Activated CD8-positive, alpha-beta memory T cell treated with anti-CD3 and anti-CD28 coated beads, Interleukin-2, amount 10 ng/mL, durations not matched to agents 7 days and 5 days (primary cell): ENCODE measurements at regions not wholly inside any gene's neighbourhood (a gene's known extent, or its start where the extent isn't known, plus 50 kb on each side); places are given as distances from the start of the nearest gene placed in this dataset.

Source experiments
- ATAC-seq: fragments of 150-1000 bp; cut with Tn5 transposase; one replicate; pipeline ENCODE4 v1.10.0; 2021; ENCODE audit warnings: moderate library complexity
- CTCF ChIA-PET: fragments of 350-600 bp; sonication (Branson Sonifier 250); formaldehyde crosslinking; loops from one replicate; lab custom pipeline; 2021; ENCODE audit warnings: antibody characterized with exemption; lab: Charles Lee
- DNase-seq: peaks from one replicate; pipeline ENCODE4 v3.0.0-alpha.2; 2020
- H3K27ac Mint-ChIP-seq: one replicate; pipeline ENCODE4 v1.8.0; 2021; ENCODE audit warnings: mild to moderate bottlenecking, mixed read lengths
- H3K27me3 Mint-ChIP-seq: one replicate; pipeline ENCODE4 v1.8.0; 2021; ENCODE audit warnings: mixed read lengths
- H3K36me3 Mint-ChIP-seq: one replicate; pipeline ENCODE4 v1.8.0; 2021; ENCODE audit warnings: mild to moderate bottlenecking, mixed read lengths
- H3K4me1 Mint-ChIP-seq: one replicate; pipeline ENCODE4 v1.8.0; 2021; ENCODE audit warnings: mixed read lengths
- H3K4me3 Mint-ChIP-seq: one replicate; pipeline ENCODE4 v1.8.0; 2021; ENCODE audit warnings: mild to moderate bottlenecking, moderate library complexity, mixed read lengths
- H3K9me3 Mint-ChIP-seq: one replicate; pipeline ENCODE4 v1.8.0; 2022; ENCODE audit warnings: low read depth, mixed read lengths

DNA sequence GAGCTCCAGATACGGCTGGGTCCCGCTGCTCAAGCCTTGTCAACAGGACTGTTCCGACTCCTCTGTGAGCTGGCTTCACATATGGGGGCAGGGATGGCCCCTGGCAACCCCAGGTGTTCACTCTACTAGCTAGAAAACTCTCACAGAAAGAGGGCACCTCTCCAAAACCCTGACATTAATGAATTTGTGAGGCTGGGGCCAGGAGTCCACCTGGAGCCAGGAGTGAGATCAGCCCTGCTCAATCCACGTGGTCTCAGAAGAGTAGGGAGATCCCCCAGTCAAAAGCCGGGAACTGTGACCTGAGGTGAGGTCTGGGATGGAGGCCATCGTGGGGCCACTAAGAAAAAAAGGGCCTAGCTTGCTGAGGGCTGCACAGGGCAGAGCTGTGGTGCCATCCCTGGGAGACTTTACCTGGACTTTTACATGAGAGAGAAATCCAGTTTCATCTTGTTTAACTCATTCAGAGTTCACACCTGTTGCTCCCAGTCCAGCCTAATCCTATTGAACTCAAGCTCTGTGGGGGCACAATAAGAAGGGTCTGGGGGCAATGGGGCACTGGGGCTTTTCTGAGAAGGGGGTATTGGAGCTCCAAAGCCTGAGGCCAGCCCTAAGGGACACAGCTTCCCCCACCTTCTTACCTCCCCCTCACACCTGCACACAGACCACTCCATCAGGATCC is 144.3 kb upstream of the MLN start:
- H3K27me3 Mint-ChIP-seq, result peaks cover 22% of the 10 kb centered on the region
- CTCF ChIA-PET, result interaction anchor here (1.2 to 3.9 kb wide), 3 partner anchors 11 to 176 kb away, joined by 3 to 13 read pairs (median 5); no protein-coding TSS in a partner anchor
- H3K9me3 Mint-ChIP-seq, result no peaks in the 10 kb centered on the region
- DNase-seq (no peak), ATAC-seq (no peak)
- H3K36me3 Mint-ChIP-seq, result no peaks in the 10 kb centered on the region
- no peak overlapping the region for H3K27ac Mint-ChIP-seq
- H3K4me3 Mint-ChIP-seq, result no peak overlapping the region
- no peaks in the 10 kb centered on the region for H3K4me1 Mint-ChIP-seq

DNA sequence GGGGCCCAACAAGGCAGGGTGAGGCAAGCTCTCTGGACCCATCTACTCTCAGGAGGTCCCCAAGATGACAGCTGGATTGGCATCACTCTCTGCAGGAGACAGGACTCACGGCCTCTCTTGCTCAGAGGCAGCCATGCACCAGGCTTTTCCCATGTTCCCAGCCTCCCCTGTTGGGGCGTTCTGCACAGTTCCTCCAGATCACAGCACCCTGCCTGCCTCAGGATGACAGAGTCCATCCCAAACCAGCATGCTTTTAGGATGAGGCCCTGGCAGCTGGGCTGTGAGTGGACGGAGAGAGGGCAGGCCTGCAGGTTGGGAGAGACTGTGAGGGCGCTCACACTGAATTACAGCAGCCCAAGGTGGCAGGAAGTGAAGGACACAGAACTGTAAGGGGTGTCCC is 143.2 kb upstream of the MLN start:
- no peak overlapping the region for H3K4me3 Mint-ChIP-seq
- H3K36me3 Mint-ChIP-seq, result no peaks in the 10 kb centered on the region
- no peaks in the 10 kb centered on the region for H3K9me3 Mint-ChIP-seq
- ATAC-seq (no peak), DNase-seq (no peak)
- H3K27me3 Mint-ChIP-seq, result peaks cover 14% of the 10 kb centered on the region
- peak overlapping the region; percentile 39 for H3K27ac Mint-ChIP-seq
- CTCF ChIA-PET, result interaction anchor here (1.2 to 3.9 kb wide), 2 partner anchors 12 to 81 kb away, joined by 3 to 13 read pairs; no protein-coding TSS in a partner anchor
- no peaks in the 10 kb centered on the region for H3K4me1 Mint-ChIP-seq

DNA sequence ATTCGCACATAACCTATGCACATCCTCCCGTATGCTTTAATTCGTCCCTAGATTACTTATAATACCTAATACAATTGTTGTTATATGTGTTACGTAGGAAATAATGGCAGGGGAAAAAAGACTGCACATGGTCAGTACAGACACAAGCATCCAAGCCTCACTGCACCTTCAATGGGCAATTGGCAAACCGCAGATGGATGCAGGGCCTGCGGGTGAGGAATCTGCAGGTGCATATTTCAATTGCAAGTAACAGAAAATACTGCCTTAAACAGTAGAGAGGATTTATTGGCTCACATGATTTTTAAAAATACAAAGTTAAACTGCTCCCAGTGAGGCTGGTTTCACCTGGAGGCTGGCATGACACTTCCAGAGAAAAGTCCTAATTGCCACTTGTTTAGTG is 142.1 kb upstream of the MLN start:
- no peak overlapping the region for H3K27ac Mint-ChIP-seq
- H3K4me3 Mint-ChIP-seq, result no peak overlapping the region
- ATAC-seq, result no peak
- H3K4me1 Mint-ChIP-seq, result no peaks in the 10 kb centered on the region
- CTCF ChIA-PET, result no interaction called here
- no peak for DNase-seq
- no peaks in the 10 kb centered on the region for H3K36me3 Mint-ChIP-seq
- peaks cover 18% of the 10 kb centered on the region for H3K27me3 Mint-ChIP-seq
- no peaks in the 10 kb centered on the region for H3K9me3 Mint-ChIP-seq

DNA sequence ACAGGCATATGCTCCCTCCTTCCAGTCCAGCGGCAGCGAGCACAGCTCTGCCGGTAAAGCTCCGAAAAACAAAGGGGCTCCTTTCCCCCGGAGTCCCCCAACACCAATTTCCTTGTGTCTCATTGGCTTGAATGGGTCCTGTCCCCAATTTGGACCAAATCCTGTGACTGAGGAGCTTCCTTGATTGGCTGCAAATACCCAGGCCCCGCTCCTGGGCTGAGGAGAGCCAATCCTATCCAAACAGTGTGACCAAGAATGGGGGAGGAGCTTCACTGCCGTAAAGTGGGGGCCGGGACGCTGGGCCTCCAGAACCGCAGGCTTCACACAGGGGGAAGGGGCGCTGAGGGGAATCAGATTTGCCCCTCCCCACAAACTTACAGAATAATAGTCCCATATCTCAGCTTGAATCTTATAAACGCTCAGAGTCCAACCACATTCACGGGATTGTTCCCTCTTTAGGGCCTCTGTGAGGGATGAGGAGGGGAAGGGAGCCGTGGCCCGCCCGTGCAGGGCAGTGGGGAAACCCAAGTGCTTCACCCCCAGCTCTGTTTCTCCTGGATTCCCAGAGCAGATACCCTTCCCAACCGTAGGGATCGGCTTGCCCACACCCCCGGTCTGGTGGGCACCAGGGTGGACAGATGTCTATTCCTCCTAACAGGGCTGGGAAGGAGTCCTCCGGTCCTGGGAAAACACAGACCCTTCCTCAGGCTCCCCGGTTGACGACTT is 141.0 kb upstream of the MLN start:
- H3K36me3 Mint-ChIP-seq, result no peaks in the 10 kb centered on the region
- CTCF ChIA-PET, result interaction anchor here (0.8 to 1.0 kb wide), 2 partner anchors 11 to 65 kb away, joined by 3 read pairs; no protein-coding TSS in a partner anchor
- H3K27ac Mint-ChIP-seq, result no peak overlapping the region
- DNase-seq, result no peak
- no peak overlapping the region for H3K4me3 Mint-ChIP-seq
- no peak for ATAC-seq
- H3K9me3 Mint-ChIP-seq, result no peaks in the 10 kb centered on the region
- H3K4me1 Mint-ChIP-seq, result no peaks in the 10 kb centered on the region
- peaks cover 27% of the 10 kb centered on the region for H3K27me3 Mint-ChIP-seq

DNA sequence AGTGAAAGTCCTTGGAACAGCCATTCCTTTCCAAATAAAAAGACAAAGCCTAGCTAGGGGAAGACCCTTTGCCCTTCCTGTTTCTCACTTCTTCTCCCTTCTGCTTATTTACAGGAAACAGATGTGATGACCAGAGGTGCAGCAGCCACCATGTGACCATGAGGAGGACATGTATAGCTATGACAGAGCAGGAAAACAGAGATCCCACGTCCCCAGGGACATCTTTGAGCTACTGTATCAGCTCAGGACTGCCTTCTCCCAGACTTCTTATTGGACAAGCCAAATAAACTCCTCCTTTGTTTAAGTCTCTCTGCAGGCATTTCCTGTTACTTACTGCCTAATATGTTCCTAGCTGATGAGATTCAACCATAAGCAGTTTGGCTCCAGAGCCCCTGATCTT is 133.1 kb upstream of the MLN start:
- CTCF ChIA-PET, result interaction anchor here (2.7 kb wide), 1 partner anchor 21 kb away, joined by 8 read pairs; no protein-coding TSS in a partner anchor
- Mint-ChIP-seq H3K27ac (no peak overlapping the region), H3K4me3 (no peak overlapping the region), H3K27me3 (peaks cover 40% of the 10 kb centered on the region), H3K9me3 (no peaks in the 10 kb centered on the region), H3K36me3 (no peaks in the 10 kb centered on the region), H3K4me1 (peaks cover 18% of the 10 kb centered on the region)
- DNase-seq, result no peak
- no peak for ATAC-seq

DNA sequence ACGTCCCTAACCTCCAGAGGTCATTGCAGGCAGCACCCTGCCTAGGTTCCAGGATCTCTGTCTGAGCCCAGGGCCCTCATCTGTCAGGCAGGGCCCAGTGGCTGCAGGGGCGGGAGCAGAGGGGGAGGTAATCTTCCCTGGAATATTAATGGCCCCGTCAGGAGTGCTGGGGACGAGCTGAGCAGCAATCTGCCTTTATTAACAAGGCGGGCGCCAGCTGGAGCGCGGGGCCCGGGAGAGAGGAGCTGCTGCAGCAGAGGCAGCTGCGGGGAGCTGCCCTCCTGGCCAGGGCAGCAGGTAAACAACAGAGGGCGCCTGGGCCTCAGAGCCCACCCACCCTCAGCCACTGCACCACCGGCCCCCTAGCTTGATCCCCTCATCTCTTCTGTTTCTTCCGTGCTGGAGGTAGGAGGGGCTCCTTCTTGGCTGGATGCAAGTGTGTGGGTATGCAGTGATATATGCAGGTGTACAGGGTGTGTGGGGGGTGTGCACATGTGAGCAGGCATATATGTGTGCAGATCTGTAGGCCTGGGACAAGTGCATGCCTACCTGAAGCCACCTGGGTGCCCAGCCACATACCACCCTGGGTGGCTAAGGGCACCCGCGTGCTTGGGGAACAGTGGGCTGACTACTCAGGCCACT is 131.8 kb upstream of the MLN start:
- H3K4me1 Mint-ChIP-seq, result peaks cover 18% of the 10 kb centered on the region
- no peak for ATAC-seq
- CTCF ChIA-PET, result no interaction called here
- H3K4me3 Mint-ChIP-seq, result no peak overlapping the region
- H3K27ac Mint-ChIP-seq, result no peak overlapping the region
- no peaks in the 10 kb centered on the region for H3K9me3 Mint-ChIP-seq
- H3K27me3 Mint-ChIP-seq, result peaks cover 34% of the 10 kb centered on the region
- DNase-seq, result no peak
- no peaks in the 10 kb centered on the region for H3K36me3 Mint-ChIP-seq

DNA sequence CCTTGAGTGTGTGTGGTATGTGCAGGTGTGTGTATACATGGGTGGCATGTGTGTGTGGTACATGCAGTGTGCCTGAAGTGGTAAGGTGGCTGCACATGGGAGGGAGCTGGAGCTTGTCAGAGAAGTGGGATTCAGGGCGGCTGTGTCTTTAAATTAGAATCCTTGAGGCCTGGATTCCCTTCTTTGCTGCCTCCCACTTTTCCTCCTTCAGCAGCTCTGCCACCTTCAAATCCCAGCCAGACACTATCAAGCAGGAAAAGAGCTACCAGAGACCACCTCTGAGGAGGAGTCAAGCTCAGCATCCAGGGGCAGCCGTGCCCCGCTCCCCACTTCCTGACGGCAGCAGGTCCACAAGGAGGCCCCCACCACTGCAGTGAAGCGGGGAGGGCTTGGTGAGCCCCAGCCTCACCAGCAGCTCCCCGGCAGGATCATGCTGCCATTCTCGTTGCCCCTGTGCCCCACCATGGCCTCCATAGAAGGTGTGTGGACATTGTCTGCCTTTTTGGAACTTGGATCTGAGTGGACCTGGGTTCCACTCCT is 131.0 kb upstream of the MLN start:
- Mint-ChIP-seq H3K27me3 (peaks cover 31% of the 10 kb centered on the region), H3K4me1 (peaks cover 19% of the 10 kb centered on the region), H3K36me3 (no peaks in the 10 kb centered on the region), H3K27ac (no peak overlapping the region), H3K4me3 (no peak overlapping the region), H3K9me3 (no peaks in the 10 kb centered on the region)
- ATAC-seq (no peak), DNase-seq (no peak)
- CTCF ChIA-PET, result interaction anchor here (1.5 to 1.6 kb wide), 2 partner anchors 10 to 13 kb away, joined by 3 read pairs; no protein-coding TSS in a partner anchor

DNA sequence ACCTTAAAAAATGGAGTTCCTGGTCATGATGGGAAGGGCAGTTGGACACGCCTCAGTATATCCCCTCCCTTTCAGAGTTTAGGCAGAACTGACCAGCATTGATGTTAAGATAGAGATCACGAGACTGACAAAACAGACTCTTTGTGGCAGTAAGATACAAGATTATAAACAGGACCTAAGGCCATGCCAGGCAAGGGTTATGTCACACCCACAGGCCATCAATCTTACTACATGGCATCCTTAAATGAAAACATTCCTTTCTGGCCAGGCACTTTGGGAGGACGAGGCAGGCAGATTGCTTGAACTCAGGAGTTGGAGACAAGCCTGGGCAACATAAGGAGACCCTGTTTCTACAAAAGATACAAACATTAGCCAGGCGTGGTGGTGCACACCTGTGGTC is 129.3 kb upstream of the MLN start:
- ATAC-seq (no peak), DNase-seq (no peak)
- Mint-ChIP-seq H3K4me3 (no peak overlapping the region), H3K27ac (no peak overlapping the region), H3K9me3 (peaks cover 4% of the 10 kb centered on the region), H3K4me1 (peaks cover 21% of the 10 kb centered on the region), H3K27me3 (peaks cover 31% of the 10 kb centered on the region), H3K36me3 (no peaks in the 10 kb centered on the region)
- CTCF ChIA-PET, result interaction anchor here (1.6 kb wide), 1 partner anchor 11 kb away, joined by 3 read pairs; no protein-coding TSS in a partner anchor

DNA sequence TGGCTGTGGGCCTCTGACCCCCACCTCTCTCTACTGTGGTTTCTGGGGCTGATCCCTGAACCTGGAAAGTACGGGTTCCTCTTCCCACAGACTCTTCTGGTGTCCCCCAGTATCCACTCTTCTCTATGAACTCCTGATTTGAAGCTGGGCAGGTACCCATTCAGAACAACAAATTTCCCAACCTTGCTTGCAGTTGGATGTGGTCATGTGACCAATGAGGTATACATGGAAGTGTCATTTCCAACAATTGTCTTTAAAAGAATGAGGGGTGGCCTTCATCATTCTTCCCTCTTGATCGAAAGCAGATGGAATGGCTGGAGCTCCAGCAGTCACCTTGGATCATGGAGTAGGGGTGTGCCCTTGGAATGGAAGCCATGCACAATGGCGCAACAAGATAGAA is 128.0 kb upstream of the MLN start:
- H3K9me3 Mint-ChIP-seq, result peaks cover 4% of the 10 kb centered on the region
- peaks cover 15% of the 10 kb centered on the region for H3K4me1 Mint-ChIP-seq
- DNase-seq (no peak), ATAC-seq (no peak)
- H3K36me3 Mint-ChIP-seq, result no peaks in the 10 kb centered on the region
- CTCF ChIA-PET, result interaction anchor here (1.4 kb wide), 1 partner anchor 71 kb away, joined by 4 read pairs; no protein-coding TSS in a partner anchor
- no peak overlapping the region for H3K4me3 Mint-ChIP-seq
- H3K27ac Mint-ChIP-seq, result no peak overlapping the region
- peaks cover 28% of the 10 kb centered on the region for H3K27me3 Mint-ChIP-seq

DNA sequence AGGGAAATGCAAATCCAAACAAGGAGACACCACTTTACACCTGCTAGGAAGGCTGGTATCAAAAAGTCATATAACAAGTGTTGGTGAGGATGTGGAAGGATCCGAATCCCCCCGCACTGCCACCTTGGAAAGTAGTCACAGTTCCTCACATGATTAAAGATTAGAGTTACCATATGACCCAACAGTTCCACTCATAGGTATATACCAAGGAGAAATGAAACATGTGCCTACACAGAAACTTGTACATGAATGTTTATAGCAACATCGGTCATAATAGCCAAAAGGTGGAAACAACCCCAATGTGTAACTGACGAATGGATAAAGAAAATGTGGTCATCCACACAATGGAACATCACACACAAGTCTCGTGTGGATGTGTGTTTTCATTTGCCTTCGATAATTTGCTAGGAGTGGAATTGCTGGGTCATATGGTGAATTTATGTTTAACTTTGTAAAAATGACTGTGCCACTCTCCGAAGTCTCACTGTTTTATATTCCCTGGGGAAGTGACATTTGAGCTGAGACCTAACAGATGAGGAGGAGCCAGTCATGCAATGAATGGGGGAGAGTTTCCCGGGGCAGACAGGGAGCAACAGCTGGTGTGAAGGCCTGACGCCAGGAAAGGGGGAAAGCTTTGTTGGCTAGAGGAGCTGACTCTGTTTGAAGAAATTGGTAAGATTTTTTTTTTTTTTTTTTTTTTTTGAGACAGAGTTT is 125.9 kb upstream of the MLN start:
- peaks cover 3% of the 10 kb centered on the region for H3K4me1 Mint-ChIP-seq
- no peaks in the 10 kb centered on the region for H3K36me3 Mint-ChIP-seq
- H3K27me3 Mint-ChIP-seq, result peaks cover 28% of the 10 kb centered on the region
- CTCF ChIA-PET, result no interaction called here
- peaks cover 4% of the 10 kb centered on the region for H3K9me3 Mint-ChIP-seq
- no peak for DNase-seq
- H3K27ac Mint-ChIP-seq, result no peak overlapping the region
- H3K4me3 Mint-ChIP-seq, result no peak overlapping the region
- no peak for ATAC-seq

DNA sequence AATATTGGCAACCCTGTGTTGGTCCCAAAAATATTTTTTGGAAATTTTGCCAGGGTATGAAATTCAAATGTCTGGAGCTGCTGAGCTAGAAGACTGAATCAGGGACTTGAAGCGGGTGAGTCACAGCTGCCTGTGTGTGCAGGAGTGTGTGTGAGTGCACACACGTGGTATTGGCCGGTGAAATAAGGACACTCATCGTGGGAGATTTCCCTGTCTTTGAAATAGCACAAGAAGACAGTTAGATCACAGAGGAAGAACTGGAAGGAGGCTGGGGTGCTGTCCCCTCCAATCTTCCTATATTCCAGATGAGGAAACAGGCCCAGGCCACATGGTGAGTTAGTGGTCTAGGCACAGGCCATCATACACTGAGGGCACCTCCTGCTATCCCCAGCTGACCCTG is 123.8 kb upstream of the MLN start:
- Mint-ChIP-seq H3K27me3 (peaks cover 12% of the 10 kb centered on the region), H3K27ac (no peak overlapping the region), H3K4me3 (no peak overlapping the region), H3K4me1 (peaks cover 12% of the 10 kb centered on the region), H3K9me3 (peaks cover 4% of the 10 kb centered on the region), H3K36me3 (no peaks in the 10 kb centered on the region)
- ATAC-seq (no peak), DNase-seq (no peak)
- CTCF ChIA-PET, result interaction anchor here (1.6 kb wide), 1 partner anchor 13 kb away, joined by 6 read pairs; no protein-coding TSS in a partner anchor

DNA sequence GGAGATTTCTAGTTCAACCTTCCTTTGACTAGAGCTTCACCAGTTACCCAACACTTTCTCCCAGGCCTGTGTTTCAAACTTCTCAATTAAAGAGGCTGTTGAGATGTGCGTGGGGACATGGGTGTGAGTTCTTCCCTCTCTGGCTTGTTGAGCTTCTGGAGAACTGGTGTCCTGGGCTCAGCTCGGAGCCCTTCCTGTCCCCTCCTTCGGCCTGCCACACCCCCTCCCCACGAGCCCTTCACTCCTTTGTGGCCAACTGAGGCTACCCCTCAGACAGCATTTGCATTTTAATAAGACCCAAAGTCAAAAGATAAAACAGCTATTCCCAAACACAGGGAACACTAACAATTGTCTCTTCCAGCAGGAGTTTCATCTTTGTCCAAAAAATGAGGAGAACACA is 123.3 kb upstream of the MLN start:
- Mint-ChIP-seq H3K36me3 (no peaks in the 10 kb centered on the region), H3K9me3 (peaks cover 4% of the 10 kb centered on the region), H3K27me3 (peaks cover 7% of the 10 kb centered on the region), H3K4me3 (no peak overlapping the region), H3K4me1 (peaks cover 12% of the 10 kb centered on the region), H3K27ac (no peak overlapping the region)
- CTCF ChIA-PET, result interaction anchor here (1.6 kb wide), 1 partner anchor 12 kb away, joined by 6 read pairs; no protein-coding TSS in a partner anchor
- ATAC-seq (no peak), DNase-seq (no peak)
